ENCODE measurements at regions not wholly inside any gene's neighbourhood (a gene's known extent, or its start where the extent isn't known, plus 50 kb on each side); places are given as distances from the start of the nearest gene placed in this dataset.

DNA sequence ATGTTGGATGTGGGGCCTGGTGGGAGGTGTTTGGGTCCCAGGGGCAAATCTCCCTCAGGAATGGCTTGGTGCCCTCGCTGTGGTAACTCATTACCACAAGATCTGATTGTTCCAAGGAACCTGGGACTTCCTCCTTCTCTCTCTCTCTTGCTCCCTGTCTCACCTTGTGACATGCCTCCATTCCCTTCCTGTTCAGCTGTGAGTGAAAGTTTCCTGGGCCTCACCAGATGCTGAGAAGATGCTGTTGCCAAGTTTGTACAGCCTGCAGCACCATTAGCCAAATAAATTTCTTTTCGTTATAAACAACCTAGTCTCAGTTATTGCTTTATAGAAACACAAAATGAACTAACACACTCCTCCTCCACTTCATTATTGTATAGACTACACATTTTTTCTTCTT is 759.8 kb upstream of the MDGA2 start:
- no peaks in the 10 kb centered on the region for H3K9me3 Mint-ChIP-seq
- H3K4me1 Mint-ChIP-seq = no peaks in the 10 kb centered on the region
- no peak overlapping the region for H3K27ac Mint-ChIP-seq
- POLR2A ChIA-PET = no interaction called here
- H3K27me3 Mint-ChIP-seq = no peaks in the 10 kb centered on the region
- CTCF ChIA-PET = no interaction called here
- DNase-seq (no peak), ATAC-seq (ENCODE audit: low read depth) (no peak)
- intact Hi-C loops (cut with micrococcal nuclease) = no loop called here
- no peaks in the 10 kb centered on the region for H3K36me3 Mint-ChIP-seq (ENCODE audit: low read depth)
- TF ChIP-seq CTCF (IDR thresholded peaks at IDR 0.05) = no peak
- no peak overlapping the region for H3K4me3 Mint-ChIP-seq

GRCh38 chr14:48430805-48431204 is 755.4 kb upstream of the MDGA2 start:
- intact Hi-C loops (cut with micrococcal nuclease) = no loop called here
- no peak for TF ChIP-seq CTCF (IDR thresholded peaks at IDR 0.05)
- Mint-ChIP-seq H3K36me3 (ENCODE audit: low read depth) (no peaks in the 10 kb centered on the region), H3K4me1 (no peaks in the 10 kb centered on the region), H3K4me3 (no peak overlapping the region), H3K27me3 (no peaks in the 10 kb centered on the region), H3K9me3 (peaks cover 3% of the 10 kb centered on the region), H3K27ac (no peak overlapping the region)
- ChIA-PET POLR2A (no interaction called here), CTCF (no interaction called here)
- DNase-seq = no peak
- ATAC-seq (ENCODE audit: low read depth) = no peak

- ChIA-PET POLR2A (no interaction called here), CTCF (no interaction called here)
- intact Hi-C loops (cut with micrococcal nuclease) = no loop called here
- TF ChIP-seq CTCF (IDR thresholded peaks at IDR 0.05) = no peak
- Mint-ChIP-seq H3K36me3 (ENCODE audit: low read depth) (no peaks in the 10 kb centered on the region), H3K27ac (no peak overlapping the region), H3K4me3 (no peak overlapping the region), H3K9me3 (peaks cover 3% of the 10 kb centered on the region), H3K4me1 (no peaks in the 10 kb centered on the region), H3K27me3 (no peaks in the 10 kb centered on the region)
- DNase-seq = no peak
- ATAC-seq (ENCODE audit: low read depth) = no peak
Observed at GRCh38 chr14:48429512-48429911, 754.1 kb upstream of the MDGA2 start.

GRCh38 chr14:48417715-48418500 is 742.5 kb upstream of the MDGA2 start:
- no peaks in the 10 kb centered on the region for H3K4me1 Mint-ChIP-seq
- intact Hi-C loops (cut with micrococcal nuclease) = no loop called here
- TF ChIP-seq CTCF (IDR thresholded peaks at IDR 0.05) = no peak
- no peak overlapping the region for H3K27ac Mint-ChIP-seq
- CTCF ChIA-PET = no interaction called here
- DNase-seq (no peak), ATAC-seq (ENCODE audit: low read depth) (no peak)
- H3K9me3 Mint-ChIP-seq = peaks cover 10% of the 10 kb centered on the region
- H3K4me3 Mint-ChIP-seq = no peak overlapping the region
- no peaks in the 10 kb centered on the region for H3K27me3 Mint-ChIP-seq
- POLR2A ChIA-PET = no interaction called here
- H3K36me3 Mint-ChIP-seq (ENCODE audit: low read depth) = no peaks in the 10 kb centered on the region

- CTCF ChIA-PET = no interaction called here
- no peak for DNase-seq
- H3K27ac Mint-ChIP-seq = no peak overlapping the region
- intact Hi-C loops (cut with micrococcal nuclease) = no loop called here
- H3K27me3 Mint-ChIP-seq = no peaks in the 10 kb centered on the region
- POLR2A ChIA-PET = no interaction called here
- no peak for ATAC-seq (ENCODE audit: low read depth)
- no peaks in the 10 kb centered on the region for H3K4me1 Mint-ChIP-seq
- no peaks in the 10 kb centered on the region for H3K36me3 Mint-ChIP-seq (ENCODE audit: low read depth)
- TF ChIP-seq CTCF (IDR thresholded peaks at IDR 0.05) = no peak
- peaks cover 4% of the 10 kb centered on the region for H3K9me3 Mint-ChIP-seq
- H3K4me3 Mint-ChIP-seq = no peak overlapping the region
Observed at GRCh38 chr14:48401321-48401720, 725.9 kb upstream of the MDGA2 start.
